T-helper 17 cell (primary cell): ENCODE measurements at regions not wholly inside any gene's neighbourhood (a gene's known extent, or its start where the extent isn't known, plus 50 kb on each side); places are given as distances from the start of the nearest gene placed in this dataset.

ENCODE experiments used
- ATAC-seq: fragments of 150-1000 bp; cut with Tn5 transposase; 2 replicates; pipeline ENCODE4 v1.10.0; 2021; ENCODE audit warnings: mild to moderate bottlenecking, moderate library complexity
- DNase-seq, 3 donors: peaks; one replicate each; pipeline versions ENCODE4 v3.0.0 to v3.0.0-alpha.2; 2020 to 2021
- H3K9me3 ChIP-seq: one replicate; pipeline ENCODE4 v1.7.0; 2013; ENCODE audit warnings: low read length, mild to moderate bottlenecking; ENCODE audit not compliant: control insufficient read depth, poor library complexity, severe bottlenecking
- H3K27ac Mint-ChIP-seq: one replicate; pipeline ENCODE4 v1.8.0; 2022; ENCODE audit warnings: mild to moderate bottlenecking, moderate library complexity, mixed read lengths
- H3K27me3 Mint-ChIP-seq: one replicate; pipeline ENCODE4 v1.8.0; 2022; ENCODE audit warnings: mixed read lengths
- H3K36me3 Mint-ChIP-seq: one replicate; pipeline ENCODE4 v1.8.0; 2022; ENCODE audit warnings: low read depth, mixed read lengths
- H3K4me1 Mint-ChIP-seq: one replicate; pipeline ENCODE4 v1.8.0; 2022; ENCODE audit warnings: mild to moderate bottlenecking, mixed read lengths
- H3K4me3 Mint-ChIP-seq: one replicate; pipeline ENCODE4 v1.8.0; 2022; ENCODE audit warnings: mild to moderate bottlenecking, moderate library complexity, mixed read lengths

DNA sequence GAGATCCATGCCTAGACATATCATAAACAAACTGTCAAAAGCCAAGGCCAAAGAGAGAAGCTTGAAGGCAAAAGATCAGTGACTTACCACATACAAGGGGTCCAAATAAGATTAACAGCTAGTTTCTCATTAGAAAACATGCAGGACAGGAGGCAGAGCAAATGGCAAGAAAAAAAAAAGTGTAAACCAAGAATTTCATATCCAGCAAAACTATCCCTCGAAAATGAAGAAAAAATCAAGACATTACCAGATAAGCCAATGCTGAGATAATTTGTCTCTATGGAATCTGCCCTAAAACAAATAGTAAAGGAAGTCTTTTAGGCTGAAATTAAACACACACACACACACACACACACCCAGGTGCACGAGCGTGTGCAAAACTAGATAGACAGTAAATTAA, 99.6 kb upstream of the NSMCE3 start:
- DNase-seq (no peak), ATAC-seq (no peak)
- no peak overlapping the region for H3K27ac Mint-ChIP-seq
- no peak overlapping the region for H3K4me3 Mint-ChIP-seq
- peaks cover 2% of the 10 kb centered on the region for H3K36me3 Mint-ChIP-seq
- no peaks in the 10 kb centered on the region for H3K4me1 Mint-ChIP-seq
- peaks cover 17% of the 10 kb centered on the region for H3K27me3 Mint-ChIP-seq
- no peaks in the 10 kb centered on the region for H3K9me3 ChIP-seq

DNA sequence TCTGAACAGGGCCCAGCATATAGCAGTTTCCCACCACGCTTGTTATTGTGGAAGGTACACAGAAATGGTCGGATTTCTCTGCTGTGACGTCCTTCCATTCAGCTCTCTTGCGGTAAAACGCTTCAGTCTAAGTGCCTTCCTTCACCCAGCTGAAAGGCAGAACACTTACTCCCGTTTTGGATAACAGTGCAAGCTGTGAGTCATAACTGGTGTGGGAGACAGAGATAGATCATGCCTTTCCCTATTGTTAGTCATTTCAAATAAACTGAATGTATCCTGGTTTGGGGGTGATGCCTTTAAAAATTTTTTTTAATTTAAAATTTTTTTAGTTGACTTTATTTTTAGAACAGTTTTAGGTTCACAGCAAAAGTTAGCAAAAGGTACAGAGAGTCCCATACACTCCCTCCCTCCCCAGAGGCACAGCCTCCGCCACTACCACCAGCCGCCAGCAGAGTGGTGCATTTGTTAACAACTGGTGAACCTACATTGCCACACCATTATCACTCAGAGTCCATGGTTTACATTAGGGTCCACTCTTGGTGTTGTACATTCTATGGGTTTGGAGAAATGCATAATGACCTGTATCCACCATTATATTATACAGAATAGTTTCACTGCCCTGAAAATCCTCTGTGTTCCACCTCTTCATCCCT, 94.9 kb upstream of the NSMCE3 start:
- ATAC-seq: no peak
- DNase-seq: no peak

DNA sequence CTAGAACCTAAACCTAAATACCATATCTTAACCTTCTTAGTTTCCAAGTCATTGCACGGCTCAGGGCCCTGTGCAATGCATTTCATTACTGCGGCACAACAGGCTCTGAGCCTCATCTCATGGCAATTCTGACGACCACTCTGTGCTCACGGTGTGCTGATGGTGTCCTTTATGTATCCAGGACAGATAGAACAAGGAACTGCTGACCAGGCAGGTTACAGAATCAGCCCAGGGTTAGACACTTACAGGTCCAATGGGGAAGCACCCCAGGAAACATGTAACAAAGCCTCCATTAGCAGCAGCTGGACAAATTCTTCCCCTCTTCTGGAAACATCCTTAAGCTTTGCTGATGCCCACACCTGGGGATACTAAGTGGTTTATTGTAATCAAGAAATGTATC, 91.9 kb upstream of the NSMCE3 start:
- Mint-ChIP-seq H3K27ac (no peak overlapping the region), H3K27me3 (peaks cover 33% of the 10 kb centered on the region), H3K4me3 (no peak overlapping the region), H3K4me1 (no peaks in the 10 kb centered on the region), H3K36me3 (peaks cover 2% of the 10 kb centered on the region)
- no peak for ATAC-seq
- DNase-seq: no peak
- H3K9me3 ChIP-seq: no peaks in the 10 kb centered on the region

More for the DNA sequence above, 94.9 kb upstream of the NSMCE3 start:
- no peaks in the 10 kb centered on the region for H3K9me3 ChIP-seq
- Mint-ChIP-seq H3K27ac (no peak overlapping the region), H3K4me1 (no peaks in the 10 kb centered on the region), H3K36me3 (peaks cover 2% of the 10 kb centered on the region), H3K4me3 (no peak overlapping the region), H3K27me3 (peaks cover 25% of the 10 kb centered on the region)

DNA sequence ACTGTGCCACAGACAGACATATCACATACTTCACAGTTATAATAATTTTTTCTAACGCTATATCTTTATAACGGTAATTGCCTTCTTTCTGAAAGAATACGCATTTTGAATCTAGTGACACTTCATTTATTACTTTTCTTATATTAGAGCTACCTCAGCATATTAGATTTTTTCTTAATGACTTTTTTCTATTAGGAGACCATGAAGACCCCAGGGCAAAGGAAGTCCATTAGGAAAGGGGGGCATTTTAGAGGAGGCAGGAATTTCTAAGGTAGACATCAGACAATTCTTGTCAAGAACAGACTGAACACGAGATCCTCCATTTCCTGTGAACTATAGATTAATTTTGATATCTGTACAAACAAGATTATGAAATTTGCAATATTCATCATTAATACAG, 90.5 kb upstream of the NSMCE3 start:
- Mint-ChIP-seq H3K4me1 (no peaks in the 10 kb centered on the region), H3K27me3 (peaks cover 29% of the 10 kb centered on the region), H3K36me3 (peaks cover 4% of the 10 kb centered on the region), H3K4me3 (no peak overlapping the region), H3K27ac (no peak overlapping the region)
- no peaks in the 10 kb centered on the region for H3K9me3 ChIP-seq
- ATAC-seq: no peak
- DNase-seq: no peak

DNA sequence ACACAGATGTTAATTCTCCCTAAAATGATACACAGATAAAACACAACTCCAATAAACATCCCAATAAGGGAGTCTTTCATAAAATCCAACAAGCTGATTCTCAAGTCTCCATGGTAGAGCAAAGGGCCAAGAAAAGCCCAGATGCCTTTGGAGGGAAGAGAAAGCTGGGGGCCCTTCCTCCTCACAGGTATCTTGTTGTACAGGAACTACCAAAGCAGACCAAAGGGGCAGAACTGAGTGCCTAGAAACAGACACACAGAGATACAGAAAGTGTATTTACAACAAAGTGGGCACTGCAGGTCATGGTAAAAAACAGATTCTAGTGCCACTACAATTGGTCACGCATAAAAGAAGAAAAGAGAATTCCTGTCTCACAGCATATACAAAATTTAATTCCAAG, 87.2 kb upstream of the NSMCE3 start:
- H3K9me3 ChIP-seq: no peaks in the 10 kb centered on the region
- no peaks in the 10 kb centered on the region for H3K4me1 Mint-ChIP-seq
- H3K4me3 Mint-ChIP-seq: no peak overlapping the region
- peaks cover 40% of the 10 kb centered on the region for H3K27me3 Mint-ChIP-seq
- H3K36me3 Mint-ChIP-seq: peaks cover 4% of the 10 kb centered on the region
- ATAC-seq (no peak), DNase-seq (no peak)
- no peak overlapping the region for H3K27ac Mint-ChIP-seq

DNA sequence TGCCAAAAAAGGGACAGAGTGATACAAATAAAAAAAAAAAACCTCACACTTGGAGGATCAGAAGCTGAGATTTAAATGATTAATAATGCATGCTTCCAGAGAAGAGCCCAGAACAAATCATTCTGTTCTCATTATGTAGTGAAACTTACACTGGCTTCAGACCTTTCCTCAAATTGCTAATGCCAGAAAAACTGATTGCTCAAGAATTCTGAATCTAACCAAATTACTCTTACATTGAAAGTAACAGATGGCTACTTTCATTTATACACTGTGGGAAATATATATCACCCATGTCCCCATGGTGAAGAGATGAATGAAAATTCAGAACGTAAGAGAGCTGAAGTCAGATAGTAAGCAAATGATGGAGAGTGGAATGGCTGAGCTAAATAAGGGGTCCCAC, 85.9 kb upstream of the NSMCE3 start:
- peaks cover 4% of the 10 kb centered on the region for H3K36me3 Mint-ChIP-seq
- H3K9me3 ChIP-seq: no peaks in the 10 kb centered on the region
- peaks cover 35% of the 10 kb centered on the region for H3K27me3 Mint-ChIP-seq
- no peaks in the 10 kb centered on the region for H3K4me1 Mint-ChIP-seq
- ATAC-seq (no peak), DNase-seq (no peak)
- H3K4me3 Mint-ChIP-seq: no peak overlapping the region
- H3K27ac Mint-ChIP-seq: no peak overlapping the region

DNA sequence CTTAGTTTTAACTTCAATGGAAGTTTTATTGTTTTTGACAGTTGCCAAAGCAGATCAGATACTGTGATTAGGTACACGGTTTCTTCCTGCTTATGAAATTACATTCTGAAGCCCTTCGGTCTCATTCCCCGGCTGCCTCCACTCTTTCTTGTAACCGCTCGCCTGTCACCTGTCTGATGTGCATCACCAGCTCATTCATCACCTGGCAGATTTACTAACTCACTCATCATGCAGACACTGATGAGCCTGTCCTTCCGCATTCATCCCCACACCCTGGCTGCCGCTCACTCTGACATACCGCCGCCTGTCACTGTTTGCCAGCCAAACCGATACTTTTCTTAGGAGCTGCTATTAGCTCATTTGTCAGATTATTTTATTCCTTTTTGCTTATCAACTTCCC, 82.8 kb upstream of the NSMCE3 start:
- no peak overlapping the region for H3K27ac Mint-ChIP-seq
- H3K4me1 Mint-ChIP-seq: no peaks in the 10 kb centered on the region
- H3K9me3 ChIP-seq: no peaks in the 10 kb centered on the region
- no peak for ATAC-seq
- DNase-seq: no peak
- H3K36me3 Mint-ChIP-seq: peaks cover 5% of the 10 kb centered on the region
- peaks cover 40% of the 10 kb centered on the region for H3K27me3 Mint-ChIP-seq
- H3K4me3 Mint-ChIP-seq: no peak overlapping the region

DNA sequence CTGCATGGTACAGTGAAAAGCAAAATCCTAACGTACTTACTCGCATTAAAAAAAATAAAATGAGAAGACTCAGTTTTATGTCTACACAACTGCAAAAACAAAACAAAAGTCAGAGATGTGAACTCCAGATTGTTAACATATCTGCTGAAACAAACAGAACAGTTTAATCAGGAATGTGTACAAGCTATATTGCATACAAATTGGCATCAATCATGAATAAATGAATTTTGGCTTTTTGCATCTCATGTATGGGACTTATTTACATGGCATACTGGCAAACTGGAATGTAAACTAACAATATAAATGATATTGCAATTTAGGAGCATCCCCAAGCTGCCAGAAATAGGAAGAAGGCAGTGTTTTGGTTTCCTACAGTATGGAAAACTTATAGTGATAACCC, 79.6 kb upstream of the NSMCE3 start:
- peaks cover 2% of the 10 kb centered on the region for H3K36me3 Mint-ChIP-seq
- ATAC-seq: no peak
- no peak overlapping the region for H3K4me3 Mint-ChIP-seq
- DNase-seq: no peak
- no peaks in the 10 kb centered on the region for H3K4me1 Mint-ChIP-seq
- no peak overlapping the region for H3K27ac Mint-ChIP-seq
- H3K9me3 ChIP-seq: no peaks in the 10 kb centered on the region
- H3K27me3 Mint-ChIP-seq: peaks cover 30% of the 10 kb centered on the region

DNA sequence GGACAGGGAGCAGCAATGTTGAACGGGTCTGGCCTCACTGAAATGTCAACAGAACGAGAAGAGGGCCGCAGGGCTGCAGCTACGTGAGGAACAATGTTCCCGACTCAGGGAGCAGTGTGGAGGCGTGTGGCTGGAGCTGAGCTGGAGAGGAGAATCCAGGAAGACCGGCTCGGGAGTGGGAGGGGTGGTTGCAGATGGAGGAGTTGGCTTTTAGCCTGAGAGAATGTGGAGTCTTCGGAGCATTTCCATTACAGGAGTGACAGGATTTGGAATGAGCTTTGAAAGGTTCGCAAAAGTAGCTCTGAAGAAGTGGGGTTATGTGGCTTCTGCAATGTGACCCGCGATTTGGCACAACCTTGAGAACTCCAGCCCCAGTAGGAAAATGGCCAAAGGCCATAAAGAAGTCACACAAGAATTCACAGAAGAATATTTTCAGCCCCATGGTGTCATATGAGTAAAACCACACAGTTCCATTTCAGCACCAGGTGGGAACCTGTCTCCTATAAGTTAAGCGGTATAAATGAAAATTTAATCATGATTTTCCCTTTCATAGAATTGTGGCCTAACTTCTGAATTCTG, 78.8 kb upstream of the NSMCE3 start:
- Mint-ChIP-seq H3K4me3 (no peak overlapping the region), H3K36me3 (peaks cover 2% of the 10 kb centered on the region), H3K4me1 (no peaks in the 10 kb centered on the region), H3K27me3 (peaks cover 23% of the 10 kb centered on the region), H3K27ac (no peak overlapping the region)
- ATAC-seq (no peak), DNase-seq (no peak)
- H3K9me3 ChIP-seq: no peaks in the 10 kb centered on the region

DNA sequence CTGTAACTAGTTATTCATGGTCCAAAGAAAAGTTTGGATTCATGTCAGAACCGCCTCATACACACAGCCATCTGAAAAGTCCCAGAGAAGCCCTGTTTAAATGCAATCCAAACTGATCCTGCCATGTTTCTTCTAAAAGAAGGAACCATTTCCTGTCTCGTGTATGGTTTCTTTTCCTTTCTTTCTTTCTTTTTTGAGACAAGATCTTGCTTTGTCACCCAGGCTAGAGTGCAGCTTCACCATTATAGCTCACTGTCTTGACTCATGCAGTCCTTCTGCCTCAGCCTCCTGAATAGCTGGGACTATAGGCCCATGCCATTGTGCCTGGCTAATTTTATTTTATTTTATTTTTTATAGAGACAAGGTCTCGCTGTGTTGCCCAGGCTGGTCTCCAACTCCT, 77.4 kb upstream of the NSMCE3 start:
- ATAC-seq (no peak), DNase-seq (no peak)
- Mint-ChIP-seq H3K27ac (no peak overlapping the region), H3K4me1 (no peaks in the 10 kb centered on the region), H3K36me3 (peaks cover 2% of the 10 kb centered on the region), H3K27me3 (peaks cover 23% of the 10 kb centered on the region), H3K4me3 (no peak overlapping the region)
- no peaks in the 10 kb centered on the region for H3K9me3 ChIP-seq

DNA sequence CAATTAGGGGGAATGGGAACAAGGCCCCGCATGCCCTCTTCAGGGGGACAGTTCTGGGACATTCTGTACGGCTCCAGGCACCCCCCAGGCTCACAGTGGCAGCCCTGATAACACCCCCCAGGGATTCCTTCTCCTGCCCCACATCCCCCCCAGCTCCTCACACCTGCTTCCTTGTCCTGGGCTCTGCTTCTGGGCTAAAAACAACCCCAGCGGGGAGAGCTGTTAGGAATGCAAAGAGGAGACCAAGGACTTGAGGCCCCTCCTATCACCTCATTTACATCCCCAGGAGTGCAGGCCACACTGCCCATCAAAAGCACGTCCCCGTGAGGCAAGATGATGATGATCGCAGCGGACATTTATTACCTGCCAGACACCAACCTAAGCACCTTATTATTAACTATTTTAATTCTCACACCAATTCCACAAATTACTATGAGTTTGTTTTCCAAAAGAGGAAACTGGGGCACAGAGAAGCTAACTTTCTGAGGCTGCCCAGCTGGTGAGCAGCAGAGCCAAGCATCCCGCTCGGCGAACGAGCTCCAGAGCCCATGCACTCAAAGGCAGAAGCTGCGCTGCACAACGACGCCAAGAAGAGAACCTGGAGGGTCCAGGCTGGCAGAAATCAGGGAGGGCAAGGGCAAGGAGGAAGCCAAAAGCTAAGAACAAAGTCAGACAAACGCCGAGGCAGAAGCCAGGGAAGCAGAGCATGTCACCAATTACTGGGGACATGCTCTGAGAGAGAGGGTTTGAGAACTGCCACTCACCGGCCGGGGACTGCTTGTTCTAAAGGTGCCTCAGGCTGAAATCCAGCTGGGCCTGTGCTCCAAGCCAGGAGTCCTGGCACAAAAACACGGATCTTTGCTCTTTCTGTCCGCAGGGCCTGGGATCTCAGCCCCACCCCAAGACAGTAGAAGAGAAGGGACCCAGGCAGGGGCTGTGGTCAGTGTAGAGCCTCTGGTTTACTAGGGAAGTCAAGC, 76.2 kb upstream of the NSMCE3 start:
- no peaks in the 10 kb centered on the region for H3K4me1 Mint-ChIP-seq
- peaks cover 26% of the 10 kb centered on the region for H3K27me3 Mint-ChIP-seq

DNA sequence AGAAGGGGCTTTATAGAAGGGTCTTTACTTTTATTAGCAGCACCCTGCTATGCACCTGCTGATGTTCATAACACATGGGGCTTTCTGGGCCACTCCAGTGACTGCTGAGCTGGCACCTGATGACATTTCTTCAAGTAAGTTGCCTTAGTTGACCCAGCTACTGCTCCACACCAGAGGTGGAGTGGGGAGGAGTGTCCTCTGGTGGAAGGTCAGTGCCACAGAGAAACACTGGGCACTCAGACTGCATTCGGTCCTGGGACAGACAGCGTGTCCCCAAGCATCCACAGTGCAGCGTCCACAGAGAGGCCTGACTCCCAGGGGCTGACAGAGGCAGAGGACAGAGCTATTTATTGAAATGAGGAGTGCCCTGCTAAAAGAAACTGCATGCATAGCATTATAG, 74.9 kb upstream of the NSMCE3 start:
- H3K4me3 Mint-ChIP-seq: no peak overlapping the region
- H3K27ac Mint-ChIP-seq: no peak overlapping the region
- peaks cover 28% of the 10 kb centered on the region for H3K27me3 Mint-ChIP-seq
- no peaks in the 10 kb centered on the region for H3K9me3 ChIP-seq
- H3K4me1 Mint-ChIP-seq: no peaks in the 10 kb centered on the region
- DNase-seq (no peak), ATAC-seq (no peak)
- peaks cover 2% of the 10 kb centered on the region for H3K36me3 Mint-ChIP-seq

More for the DNA sequence above, 76.2 kb upstream of the NSMCE3 start:
- DNase-seq (no peak), ATAC-seq (no peak)
- Mint-ChIP-seq H3K4me3 (no peak overlapping the region), H3K36me3 (peaks cover 2% of the 10 kb centered on the region), H3K27ac (no peak overlapping the region)
- no peaks in the 10 kb centered on the region for H3K9me3 ChIP-seq

DNA sequence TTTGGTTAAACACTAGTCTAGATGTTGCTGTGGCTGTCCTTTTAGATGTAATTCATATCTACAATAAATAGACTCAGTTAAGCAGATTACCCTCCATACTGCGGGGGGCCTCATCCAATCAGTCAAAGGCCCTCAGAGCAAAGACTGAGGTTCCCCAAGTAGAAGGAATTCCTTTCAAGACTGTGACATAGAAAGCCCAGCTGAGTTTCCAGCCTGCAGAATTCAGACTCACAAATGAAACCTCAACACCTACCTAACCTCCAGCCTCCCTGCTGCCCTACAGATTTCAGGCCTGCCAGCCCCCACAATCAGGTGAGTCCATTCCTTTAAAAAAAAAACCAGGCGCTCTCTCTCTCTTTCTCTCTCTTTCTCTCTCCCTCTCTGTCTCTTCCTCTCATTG, 73.6 kb upstream of the NSMCE3 start:
- peaks cover 2% of the 10 kb centered on the region for H3K36me3 Mint-ChIP-seq
- no peaks in the 10 kb centered on the region for H3K9me3 ChIP-seq
- no peak for ATAC-seq
- DNase-seq: no peak
- no peak overlapping the region for H3K4me3 Mint-ChIP-seq
- no peak overlapping the region for H3K27ac Mint-ChIP-seq
- H3K4me1 Mint-ChIP-seq: no peaks in the 10 kb centered on the region
- H3K27me3 Mint-ChIP-seq: peaks cover 23% of the 10 kb centered on the region
